IMR-90 (cell line): ENCODE measurements at regions not wholly inside any gene's neighbourhood (a gene's known extent, or its start where the extent isn't known, plus 50 kb on each side); places are given as distances from the start of the nearest gene placed in this dataset.

Experiments
- ATAC-seq: fragments of 200-7000 bp; cut with Tn5 transposase; 2 replicates; pipeline ENCODE4 v1.9.1; 2020; ENCODE audit warnings: low read depth, mild to moderate bottlenecking, moderate library complexity
- BruUV-seq: library from RNA; stranded (reverse); fragments of 400-500 nt; replicated peaks from 2 replicates; lab custom pipeline; 2021; lab: Mats Ljungman, UMichigan
- CTCF ChIA-PET: fragments of 300-600 bp; formaldehyde crosslinking; extraction: SDS; loops from one replicate; lab custom pipeline; 2021; ENCODE audit warnings: antibody characterized with exemption; lab: Yijun Ruan, JAX
- POLR2A ChIA-PET: fragments of 300-600 bp; sonication (Branson Sonifier 250); formaldehyde crosslinking; loops from one replicate; lab custom pipeline; 2022; ENCODE audit warnings: antibody characterized with exemption; ENCODE audit not compliant: unreplicated experiment; lab: Charles Lee
- DNase-seq: peaks from one replicate; pipeline ENCODE4 v3.0.0; 2013
- H2AFZ ChIP-seq: replicated peaks from 2 replicates; pipeline ENCODE3; 2013; ENCODE audit warnings: low read length, mild to moderate bottlenecking; ENCODE audit not compliant: poor library complexity
- H2AK5ac ChIP-seq: 2 replicates; pipeline ENCODE4 v1.6.1; 2013; ENCODE audit warnings: low read depth, low read length, inconsistent platforms
- H2AK9ac ChIP-seq: replicated peaks from 2 replicates; pipeline ENCODE3; 2013; ENCODE audit warnings: mild to moderate bottlenecking, low read depth, low read length, moderate library complexity; ENCODE audit not compliant: poor library complexity
- H2BK120ac ChIP-seq: 2 replicates; pipeline ENCODE4 v1.6.1; 2013; ENCODE audit warnings: low read depth, low read length, inconsistent platforms
- H2BK15ac ChIP-seq: 3 replicates; pipeline ENCODE4 v1.6.1; 2013; ENCODE audit warnings: low read depth, low read length, inconsistent platforms
- H2BK20ac ChIP-seq: 2 replicates; pipeline ENCODE4 v1.6.1; 2013; ENCODE audit warnings: low read depth, mild to moderate bottlenecking, inconsistent platforms, low read length, moderate library complexity
- H2BK5ac ChIP-seq: 2 replicates; pipeline ENCODE4 v1.6.1; 2013; ENCODE audit warnings: mild to moderate bottlenecking, low read depth, low read length, inconsistent platforms; ENCODE audit not compliant: poor library complexity, severe bottlenecking
- H3K14ac ChIP-seq: replicated peaks from 2 replicates; pipeline ENCODE4 v1.6.1; 2013; ENCODE audit warnings: low read depth, low read length, inconsistent platforms
- H3K18ac ChIP-seq: 2 replicates; pipeline ENCODE4 v1.6.1; 2013; ENCODE audit warnings: low read depth, low read length, control low read depth
- H3K23ac ChIP-seq: 2 replicates; pipeline ENCODE4 v1.6.1; 2013; ENCODE audit warnings: low read depth, low read length, inconsistent platforms
- H3K27ac ChIP-seq: 2 replicates; pipeline ENCODE4 v1.5.1; 2013; ENCODE audit warnings: mild to moderate bottlenecking, control low read depth, low read length; ENCODE audit not compliant: insufficient read depth
- H3K27me3 ChIP-seq: 2 replicates; pipeline ENCODE4 v1.6.1; 2013; ENCODE audit warnings: low read length; ENCODE audit not compliant: control insufficient read depth, insufficient read depth
- H3K36me3 ChIP-seq: 2 replicates; pipeline ENCODE4 v1.6.1; 2013; ENCODE audit warnings: low read length, mixed read lengths; ENCODE audit not compliant: control insufficient read depth, insufficient read depth
- H3K4ac ChIP-seq: 2 replicates; pipeline ENCODE4 v1.6.1; 2013; ENCODE audit warnings: low read depth, low read length, inconsistent platforms
- H3K4me1 ChIP-seq: 2 replicates; pipeline ENCODE4 v1.6.1; 2013; ENCODE audit warnings: low read length, mixed read lengths; ENCODE audit not compliant: control insufficient read depth, insufficient read depth
- H3K4me2 ChIP-seq: 2 replicates; pipeline ENCODE4 v1.6.1; 2013; ENCODE audit warnings: low read depth, mild to moderate bottlenecking, control low read depth, low read length, moderate library complexity
- H3K4me3 ChIP-seq: 2 replicates; pipeline ENCODE4 v1.5.1; 2013; ENCODE audit warnings: low read depth, mild to moderate bottlenecking, control low read depth, low read length, moderate library complexity; ENCODE audit not compliant: insufficient read depth
- H3K56ac ChIP-seq: 2 replicates; pipeline ENCODE4 v1.6.1; 2013; ENCODE audit warnings: low read length, inconsistent platforms; ENCODE audit not compliant: insufficient read depth; ENCODE audit errors: extremely low read depth
- H3K79me1 ChIP-seq, 2 experiments: 2 replicates each; pipeline ENCODE4 v1.6.1; 2013; ENCODE audit warnings: low read length in 2 of 2, inconsistent platforms in 1 of 2, low read depth in 1 of 2
- H3K9ac ChIP-seq: 2 replicates; pipeline ENCODE4 v1.6.1; 2013; ENCODE audit warnings: low read depth, low read length, control low read depth
- H3K9me1 ChIP-seq: 2 replicates; pipeline ENCODE4 v1.6.1; 2013; ENCODE audit warnings: low read length, inconsistent platforms; ENCODE audit not compliant: insufficient read depth
- H3K9me3 ChIP-seq: 2 replicates; pipeline ENCODE4 v1.6.1; 2013; ENCODE audit warnings: low read length; ENCODE audit not compliant: control insufficient read depth, insufficient read depth
- H4K20me1 ChIP-seq: 2 replicates; pipeline ENCODE4 v1.6.1; 2013; ENCODE audit warnings: low read length, inconsistent platforms; ENCODE audit not compliant: insufficient read depth
- H4K5ac ChIP-seq: 2 replicates; pipeline ENCODE4 v1.6.1; 2013; ENCODE audit warnings: mild to moderate bottlenecking, low read depth, low read length, control low read depth
- H4K8ac ChIP-seq, 2 experiments: 2 replicates each; pipeline ENCODE4 v1.6.1; 2013; ENCODE audit warnings: low read depth in 2 of 2, low read length in 2 of 2, control low read depth in 1 of 2, inconsistent platforms in 1 of 2
- H4K91ac ChIP-seq: 2 replicates; pipeline ENCODE4 v1.6.1; 2013; ENCODE audit warnings: low read depth, low read length, inconsistent platforms; ENCODE audit not compliant: insufficient read depth
- BHLHE40 ChIP-seq: fragments of 150-350 bp; IDR thresholded peaks from 2 replicates; pipeline ENCODE4 v1.6.1; 2016; ENCODE audit warnings: mild to moderate bottlenecking, low read depth, low read length
- CEBPB ChIP-seq: IDR thresholded peaks from 2 replicates; pipeline ENCODE4 v1.6.1; 2012; ENCODE audit warnings: low read depth, low read length, improper control_type of control experiment
- CHD1 ChIP-seq: IDR thresholded peaks from 2 replicates; pipeline ENCODE4 v1.6.1; 2012; ENCODE audit warnings: low read depth, low read length, improper control_type of control experiment
- ELK1 ChIP-seq: fragments of 150-350 bp; IDR thresholded peaks from 2 replicates; pipeline ENCODE4 v1.6.1; 2016; ENCODE audit warnings: low read depth, mild to moderate bottlenecking, low read length, moderate library complexity, borderline replicate concordance
- FOS ChIP-seq: fragments of 150-350 bp; IDR thresholded peaks from 2 replicates; pipeline ENCODE4 v1.6.1; 2016; ENCODE audit warnings: low read depth, low read length
- MAFK ChIP-seq: IDR thresholded peaks from 2 replicates; pipeline ENCODE4 v1.6.1; 2012; ENCODE audit warnings: low read depth, low read length, improper control_type of control experiment
- MAZ ChIP-seq: IDR thresholded peaks from 2 replicates; pipeline ENCODE4 v1.6.1; 2012; ENCODE audit warnings: low read depth, mild to moderate bottlenecking, low read length, improper control_type of control experiment, moderate library complexity, borderline replicate concordance
- MXI1 ChIP-seq: IDR thresholded peaks from 2 replicates; pipeline ENCODE4 v1.6.1; 2012; ENCODE audit warnings: low read depth, mild to moderate bottlenecking, low read length, moderate library complexity, borderline replicate concordance
- NFE2L2 ChIP-seq: fragments of 150-350 bp; IDR thresholded peaks from 2 replicates; pipeline ENCODE4 v1.6.1; 2016; ENCODE audit warnings: low read depth, mild to moderate bottlenecking, low read length
- POLR2A ChIP-seq: IDR thresholded peaks from 2 replicates; pipeline ENCODE4 v1.6.1; 2012; ENCODE audit warnings: mild to moderate bottlenecking, low read depth, low read length
- RAD21 ChIP-seq: IDR thresholded peaks from 2 replicates; pipeline ENCODE4 v1.6.1; 2012; ENCODE audit warnings: low read length, improper control_type of control experiment
- RCOR1 ChIP-seq: IDR thresholded peaks from 2 replicates; pipeline ENCODE4 v1.6.1; 2012; ENCODE audit warnings: mild to moderate bottlenecking, low read length, improper control_type of control experiment; ENCODE audit not compliant: insufficient replicate concordance
- RFX5 ChIP-seq: IDR thresholded peaks from 2 replicates; pipeline ENCODE4 v1.8.0; 2012; ENCODE audit warnings: low read depth, mild to moderate bottlenecking, low read length, moderate library complexity
- USF2 ChIP-seq: fragments of 150-350 bp; IDR thresholded peaks from 2 replicates; pipeline ENCODE4 v1.6.1; 2017; ENCODE audit warnings: mild to moderate bottlenecking, antibody characterized with exemption, low read length, low read depth
- WGBS, 2 experiments: methylation state at CpG; one replicate each; pipeline versions ENCODE4 v1.1.5 to v1.1.7; 2013; ENCODE audit warnings: missing lambda C conversion rate in 2 of 2; ENCODE audit not compliant: insufficient read length in 1 of 2; ENCODE audit errors: extremely low coverage in 2 of 2; 5-methylcytosine and 5-hydroxymethylcytosine counted together
- dilution Hi-C: fragments of 300-500 bp; cut with HindIII; formaldehyde crosslinking; loops from one replicate; pipeline ENCODE4 v1.14.3; 2018; ENCODE audit warnings: low sequenced_read_pairs; ENCODE audit not compliant: unreplicated experiment
- in situ Hi-C: fragments of 300-500 bp; cut with MboI; formaldehyde crosslinking; loops from 3 replicates; pipeline ENCODE4 v1.14.3; 2019; ENCODE audit warnings: low sequenced_read_pairs, inconsistent platforms, mixed read lengths
- intact Hi-C: fragments of 100-400 bp; cut with micrococcal nuclease; formaldehyde crosslinking; loops from 2 replicates; pipeline ENCODE4 v1.10.0; 2022
- TF ChIP-seq, protein P1 (sequence below): conservative IDR thresholded peaks from 2 replicates; pipeline ENCODE4 v1.5.1; 2012; ENCODE audit warnings: mild to moderate bottlenecking, low read depth, low read length, improper control_type of control experiment

DNA sequence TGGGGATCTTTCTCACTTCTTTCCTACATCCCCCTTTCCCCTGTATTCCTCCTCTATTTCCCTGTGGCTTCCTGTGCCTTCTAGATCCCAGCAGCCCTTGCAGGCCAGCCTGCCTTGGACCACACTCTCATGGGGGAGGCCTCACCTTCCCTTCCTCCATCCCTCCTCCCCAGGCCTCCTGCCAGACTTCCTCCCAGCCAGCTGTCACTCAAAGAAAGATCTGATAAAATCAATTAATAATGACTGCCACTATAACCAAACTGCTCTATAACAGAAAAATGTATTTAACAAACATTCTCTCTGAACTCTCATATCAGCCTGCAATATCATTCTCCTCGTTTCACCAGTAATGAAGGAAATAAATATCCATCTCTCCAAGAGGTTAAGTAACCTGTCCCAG lies 144.9 kb upstream of the SIX2 start:
- Histone ChIP-seq H4K20me1 (no peaks in the 10 kb centered on the region), H3K36me3 (no peaks in the 10 kb centered on the region), H3K27me3 (peaks cover 49% of the 10 kb centered on the region), H3K4ac (no peak overlapping the region), H3K18ac (no peak overlapping the region), H3K9ac (no peak overlapping the region), H2BK15ac (no peak overlapping the region), H2AK9ac (no peak overlapping the region), H2AK5ac (no peak overlapping the region), H3K4me1 (no peaks in the 10 kb centered on the region), H3K9me1 (no peaks in the 10 kb centered on the region), H2BK120ac (no peak overlapping the region), H2BK20ac (no peak overlapping the region), H3K4me2 (no peak overlapping the region), H3K79me1 (no peaks in the 10 kb centered on the region), H2BK5ac (no peak overlapping the region), H3K9me3 (peaks cover 13% of the 10 kb centered on the region), H4K5ac (no peak overlapping the region), H2AFZ (no peak overlapping the region), H4K8ac (no peak overlapping the region), H3K27ac (no peak overlapping the region), H3K14ac (no peak overlapping the region), H3K4me3 (no peak overlapping the region), H4K91ac (no peak overlapping the region), H3K56ac (no peak overlapping the region), H3K23ac (no peak overlapping the region)
- ChIA-PET CTCF (no interaction called here), POLR2A (no interaction called here)
- TF ChIP-seq RCOR1 (no peak), RAD21 (no peak), ELK1 (no peak), USF2 (no peak), BHLHE40 (no peak), RFX5 (no peak), MAZ (no peak), CEBPB (no peak), CHD1 (no peak), MXI1 (no peak), POLR2A (no peak), FOS (no peak), NFE2L2 (no peak), MAFK (no peak)
- TF ChIP-seq, protein P1, sequence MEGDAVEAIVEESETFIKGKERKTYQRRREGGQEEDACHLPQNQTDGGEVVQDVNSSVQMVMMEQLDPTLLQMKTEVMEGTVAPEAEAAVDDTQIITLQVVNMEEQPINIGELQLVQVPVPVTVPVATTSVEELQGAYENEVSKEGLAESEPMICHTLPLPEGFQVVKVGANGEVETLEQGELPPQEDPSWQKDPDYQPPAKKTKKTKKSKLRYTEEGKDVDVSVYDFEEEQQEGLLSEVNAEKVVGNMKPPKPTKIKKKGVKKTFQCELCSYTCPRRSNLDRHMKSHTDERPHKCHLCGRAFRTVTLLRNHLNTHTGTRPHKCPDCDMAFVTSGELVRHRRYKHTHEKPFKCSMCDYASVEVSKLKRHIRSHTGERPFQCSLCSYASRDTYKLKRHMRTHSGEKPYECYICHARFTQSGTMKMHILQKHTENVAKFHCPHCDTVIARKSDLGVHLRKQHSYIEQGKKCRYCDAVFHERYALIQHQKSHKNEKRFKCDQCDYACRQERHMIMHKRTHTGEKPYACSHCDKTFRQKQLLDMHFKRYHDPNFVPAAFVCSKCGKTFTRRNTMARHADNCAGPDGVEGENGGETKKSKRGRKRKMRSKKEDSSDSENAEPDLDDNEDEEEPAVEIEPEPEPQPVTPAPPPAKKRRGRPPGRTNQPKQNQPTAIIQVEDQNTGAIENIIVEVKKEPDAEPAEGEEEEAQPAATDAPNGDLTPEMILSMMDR = no peak
- no CpG with 5 or more reads among the region's 1 CpG for WGBS, 2 experiments
- no peak for ATAC-seq
- intact Hi-C loops (no loop called here), dilution Hi-C loops (no loop called here), in situ Hi-C loops (no loop called here)
- DNase-seq = no peak
- BruUV-seq = no TSS peak
